ENCODE measurements at regions not wholly inside any gene's neighbourhood (a gene's known extent, or its start where the extent isn't known, plus 50 kb on each side); places are given as distances from the start of the nearest gene placed in this dataset.

- no peak for DNase-seq (ENCODE audit: low read depth)
- no peak overlapping the region for H3K4me3 ChIP-seq (ENCODE audit: low read depth, low read length)
- TF ChIP-seq CTCF (IDR thresholded peaks at IDR 0.05; ENCODE audit: insufficient read depth, low read depth, low read length, missing control alignments) = no peak
Observed at GRCh38 chr5:147046281-147046680, 167.7 kb upstream of the PPP2R2B start.

- no peak for DNase-seq (ENCODE audit: low read depth)
Observed at GRCh38 chr5:147046894-147047293, 168.3 kb upstream of the PPP2R2B start.

GRCh38 chr5:147049764-147050163 is 171.2 kb upstream of the PPP2R2B start:
- H3K4me3 ChIP-seq (ENCODE audit: low read depth, low read length) = no peak overlapping the region
- DNase-seq (ENCODE audit: low read depth) = no peak
- TF ChIP-seq CTCF (IDR thresholded peaks at IDR 0.05; ENCODE audit: insufficient read depth, low read depth, low read length, missing control alignments) = no peak

More at GRCh38 chr5:147046894-147047293, 168.3 kb upstream of the PPP2R2B start:
- H3K4me3 ChIP-seq (ENCODE audit: low read depth, low read length) = no peak overlapping the region
- no peak for TF ChIP-seq CTCF (IDR thresholded peaks at IDR 0.05; ENCODE audit: insufficient read depth, low read depth, low read length, missing control alignments)

- no peak for TF ChIP-seq CTCF (IDR thresholded peaks at IDR 0.05; ENCODE audit: insufficient read depth, low read depth, low read length, missing control alignments)
Observed at GRCh38 chr5:147050172-147050571, 171.6 kb upstream of the PPP2R2B start.

GRCh38 chr5:147051193-147051592 is 172.6 kb upstream of the PPP2R2B start:
- no peak for TF ChIP-seq CTCF (IDR thresholded peaks at IDR 0.05; ENCODE audit: insufficient read depth, low read depth, low read length, missing control alignments)
- no peak overlapping the region for H3K4me3 ChIP-seq (ENCODE audit: low read depth, low read length)
- no peak for DNase-seq (ENCODE audit: low read depth)

More at GRCh38 chr5:147050172-147050571, 171.6 kb upstream of the PPP2R2B start:
- H3K4me3 ChIP-seq (ENCODE audit: low read depth, low read length) = no peak overlapping the region
- DNase-seq (ENCODE audit: low read depth) = no peak

GRCh38 chr5:147052519-147052918 is 174.0 kb upstream of the PPP2R2B start:
- H3K4me3 ChIP-seq (ENCODE audit: low read depth, low read length) = no peak overlapping the region
- no peak for DNase-seq (ENCODE audit: low read depth)
- TF ChIP-seq CTCF (IDR thresholded peaks at IDR 0.05; ENCODE audit: insufficient read depth, low read depth, low read length, missing control alignments) = no peak

- no peak for TF ChIP-seq CTCF (IDR thresholded peaks at IDR 0.05; ENCODE audit: insufficient read depth, low read depth, low read length, missing control alignments)
- DNase-seq (ENCODE audit: low read depth) = no peak
- H3K4me3 ChIP-seq (ENCODE audit: low read depth, low read length) = no peak overlapping the region
Observed at GRCh38 chr5:147055089-147055826, 176.7 kb upstream of the PPP2R2B start.

Measured in GM12865 (cell line).